Heart left ventricle (tissue), 13 donors: ENCODE measurements at regions not wholly inside any gene's neighbourhood (a gene's known extent, or its start where the extent isn't known, plus 50 kb on each side); places are given as distances from the start of the nearest gene placed in this dataset.

Source experiments
- CTCF ChIP-seq, 12 donors: fragments of 200-600 bp; sonication (generic) in 4 of 12; IDR thresholded peaks; one replicate each; pipeline versions ENCODE4 v1.5.0 to v1.8.0; 2018 to 2022; ENCODE audit warnings: antibody characterized with exemption in 12 of 12, mild to moderate bottlenecking in 5 of 12
- POLR2A ChIP-seq, 2 donors: fragments of 450-650 bp; IDR thresholded peaks; one replicate each; pipeline ENCODE4 v1.6.1; 2017; ENCODE audit warnings: antibody characterized with exemption in 2 of 2, mild to moderate bottlenecking in 2 of 2, moderate library complexity in 2 of 2
- donor health status: ischemic (EF 13 %, LVEDD 7.1; RV severe dilation, severe dysfunction).
- donor health status: DM: no; HTN: yes; CAD: no.
- donor health status: DM: no; HTN: no; CAD: no.
- donor health status: ischemic (EF 25% LVEDD 6.9; RV normal size, moderate dysfunction).
- donor health status: ischemic (EF 25% LVEDD 5.7; RV mildly dilated, moderate dysfunction).
- donor health status: ischemic (EF 35%, LVEDD 5.7; RV mildly dilated, moderate dysfunction).
- donor health status: nonischemic (EF 11% LVEDD 7.7; RV severe dilation, severe dysfunction).
- donor health status: DM: yes; HTN: yes; CAD: no.
- donor health status: PGD.
- donor health status: ischemic (EF 29% LVEDD 5.4; RV normal size, mild dysfunction).
- donor health status: nonischemic (EF 23%, LVEDD 6.1; RV moderate dilation, normal function).

GRCh38 chr4:161225327-161225726 is 938.5 kb downstream of the FSTL5 start:
- TF ChIP-seq CTCF (IDR thresholded peaks at IDR 0.05) (no peak), POLR2A (IDR thresholded peaks at IDR 0.05) (no peak)
